ENCODE measurements at regions not wholly inside any gene's neighbourhood (a gene's known extent, or its start where the extent isn't known, plus 50 kb on each side); places are given as distances from the start of the nearest gene placed in this dataset.

DNA sequence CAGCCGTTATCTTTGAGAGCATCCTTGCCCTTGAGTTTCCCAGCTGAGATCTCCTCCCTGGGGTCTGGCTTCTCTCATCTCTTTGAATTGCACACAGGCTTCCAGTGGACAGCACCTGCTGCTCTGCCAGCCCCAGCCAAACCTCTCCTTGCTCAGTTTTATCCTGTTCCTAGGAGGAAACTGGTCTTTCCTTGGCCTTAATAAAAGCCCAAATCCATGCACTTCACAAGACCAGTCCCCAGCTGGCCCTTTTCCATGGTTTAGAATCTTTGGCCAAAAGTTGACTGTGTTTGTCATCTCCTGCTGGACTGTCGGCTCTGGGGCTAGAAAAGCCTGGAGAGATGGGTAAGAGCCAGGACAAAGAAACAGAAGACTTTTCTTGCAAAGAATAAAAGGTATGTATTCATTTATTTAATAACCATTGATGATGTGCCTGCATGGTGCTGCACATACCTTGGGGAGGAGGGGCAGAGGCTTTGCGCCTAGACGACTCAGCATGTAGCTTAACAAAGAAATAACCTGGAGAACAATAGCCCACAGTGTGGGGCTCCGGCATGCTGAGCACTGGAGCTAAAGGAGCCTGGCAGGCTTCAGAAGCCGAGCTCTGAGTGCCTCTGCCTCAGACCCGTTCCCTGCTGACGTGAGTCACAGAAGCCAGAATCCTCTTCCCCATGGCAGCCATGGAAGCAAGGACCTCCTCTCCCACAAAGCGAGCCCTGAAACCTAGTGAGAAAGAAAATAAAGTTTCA lies 319.3 kb upstream of the B3GAT1 start:
- TF ChIP-seq ATF7 (IDR thresholded peaks at IDR 0.05): no peak
- TF ChIP-seq ATF7 (CRISPR knock-in tag; IDR thresholded peaks at IDR 0.05): no peak
- no peak for TF ChIP-seq YY1 (IDR thresholded peaks at IDR 0.05; ENCODE audit: insufficient read depth, insufficient replicate concordance, low read depth, low read length)
- no peak for TF ChIP-seq EP300 (IDR thresholded peaks at IDR 0.05; ENCODE audit: low read depth in 2 of 2, low read length in 2 of 2)
- no peak for TF ChIP-seq EP300 (CRISPR knock-in tag; IDR thresholded peaks at IDR 0.05; ENCODE audit: borderline replicate concordance)
- TF ChIP-seq, protein P1, sequence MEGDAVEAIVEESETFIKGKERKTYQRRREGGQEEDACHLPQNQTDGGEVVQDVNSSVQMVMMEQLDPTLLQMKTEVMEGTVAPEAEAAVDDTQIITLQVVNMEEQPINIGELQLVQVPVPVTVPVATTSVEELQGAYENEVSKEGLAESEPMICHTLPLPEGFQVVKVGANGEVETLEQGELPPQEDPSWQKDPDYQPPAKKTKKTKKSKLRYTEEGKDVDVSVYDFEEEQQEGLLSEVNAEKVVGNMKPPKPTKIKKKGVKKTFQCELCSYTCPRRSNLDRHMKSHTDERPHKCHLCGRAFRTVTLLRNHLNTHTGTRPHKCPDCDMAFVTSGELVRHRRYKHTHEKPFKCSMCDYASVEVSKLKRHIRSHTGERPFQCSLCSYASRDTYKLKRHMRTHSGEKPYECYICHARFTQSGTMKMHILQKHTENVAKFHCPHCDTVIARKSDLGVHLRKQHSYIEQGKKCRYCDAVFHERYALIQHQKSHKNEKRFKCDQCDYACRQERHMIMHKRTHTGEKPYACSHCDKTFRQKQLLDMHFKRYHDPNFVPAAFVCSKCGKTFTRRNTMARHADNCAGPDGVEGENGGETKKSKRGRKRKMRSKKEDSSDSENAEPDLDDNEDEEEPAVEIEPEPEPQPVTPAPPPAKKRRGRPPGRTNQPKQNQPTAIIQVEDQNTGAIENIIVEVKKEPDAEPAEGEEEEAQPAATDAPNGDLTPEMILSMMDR (CRISPR knock-in tag; IDR thresholded peaks at IDR 0.05): no peak
- TF ChIP-seq CBFB (CRISPR knock-in tag; IDR thresholded peaks at IDR 0.05): no peak
- no peak for TF ChIP-seq ZNF431 (CRISPR knock-in tag; IDR thresholded peaks at IDR 0.05; ENCODE audit: borderline replicate concordance, low read depth)
- TF ChIP-seq ZNF460 (CRISPR knock-in tag; IDR thresholded peaks at IDR 0.05; ENCODE audit: borderline replicate concordance): no peak
- TF ChIP-seq ZNF761 (CRISPR knock-in tag; conservative IDR thresholded peaks at IDR 0.05): no peak
- TF ChIP-seq MYNN (CRISPR knock-in tag; IDR thresholded peaks at IDR 0.05; ENCODE audit: low read depth): no peak
- TF ChIP-seq, protein P2, sequence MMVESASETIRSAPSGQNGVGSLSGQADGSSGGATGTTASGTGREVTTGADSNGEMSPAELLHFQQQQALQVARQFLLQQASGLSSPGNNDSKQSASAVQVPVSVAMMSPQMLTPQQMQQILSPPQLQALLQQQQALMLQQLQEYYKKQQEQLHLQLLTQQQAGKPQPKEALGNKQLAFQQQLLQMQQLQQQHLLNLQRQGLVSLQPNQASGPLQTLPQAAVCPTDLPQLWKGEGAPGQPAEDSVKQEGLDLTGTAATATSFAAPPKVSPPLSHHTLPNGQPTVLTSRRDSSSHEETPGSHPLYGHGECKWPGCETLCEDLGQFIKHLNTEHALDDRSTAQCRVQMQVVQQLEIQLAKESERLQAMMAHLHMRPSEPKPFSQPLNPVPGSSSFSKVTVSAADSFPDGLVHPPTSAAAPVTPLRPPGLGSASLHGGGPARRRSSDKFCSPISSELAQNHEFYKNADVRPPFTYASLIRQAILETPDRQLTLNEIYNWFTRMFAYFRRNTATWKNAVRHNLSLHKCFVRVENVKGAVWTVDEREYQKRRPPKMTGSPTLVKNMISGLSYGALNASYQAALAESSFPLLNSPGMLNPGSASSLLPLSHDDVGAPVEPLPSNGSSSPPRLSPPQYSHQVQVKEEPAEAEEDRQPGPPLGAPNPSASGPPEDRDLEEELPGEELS (CRISPR knock-in tag; IDR thresholded peaks at IDR 0.05): no peak
- TF ChIP-seq NFIC (IDR thresholded peaks at IDR 0.05; ENCODE audit: low read length): no peak
- TF ChIP-seq ZNF530 (CRISPR knock-in tag; IDR thresholded peaks at IDR 0.05; ENCODE audit: low read depth): no peak
- TF ChIP-seq ZNF776 (CRISPR knock-in tag; IDR thresholded peaks at IDR 0.05): no peak
